ENCODE measurements at regions not wholly inside any gene's neighbourhood (a gene's known extent, or its start where the extent isn't known, plus 50 kb on each side); places are given as distances from the start of the nearest gene placed in this dataset.

GRCh38 chr7:50858528-50859245, 76.0 kb upstream of the GRB10 start (continued):
- TF ChIP-seq REST (IDR thresholded peaks at IDR 0.05): no peak
- no peak for TF ChIP-seq RAD21 (conservative IDR thresholded peaks at IDR 0.05 in 1 of 2, IDR thresholded peaks at IDR 0.05 in 1 of 2)
- no peak for TF ChIP-seq CBX8 (IDR thresholded peaks at IDR 0.05)
- no peak for TF ChIP-seq POLR2AphosphoS2 (conservative IDR thresholded peaks at IDR 0.05; ENCODE audit: low read length)
- TF ChIP-seq NR3C1 (IDR thresholded peaks at IDR 0.05): no peak
- TF ChIP-seq, protein P1, sequence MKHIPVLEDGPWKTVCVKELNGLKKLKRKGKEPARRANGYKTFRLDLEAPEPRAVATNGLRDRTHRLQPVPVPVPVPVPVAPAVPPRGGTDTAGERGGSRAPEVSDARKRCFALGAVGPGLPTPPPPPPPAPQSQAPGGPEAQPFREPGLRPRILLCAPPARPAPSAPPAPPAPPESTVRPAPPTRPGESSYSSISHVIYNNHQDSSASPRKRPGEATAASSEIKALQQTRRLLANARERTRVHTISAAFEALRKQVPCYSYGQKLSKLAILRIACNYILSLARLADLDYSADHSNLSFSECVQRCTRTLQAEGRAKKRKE (CRISPR knock-in tag; IDR thresholded peaks at IDR 0.05; ENCODE audit: low read depth): no peak
- no peak for TF ChIP-seq KDM5A (IDR thresholded peaks at IDR 0.05)

GRCh38 chr7:50857804-50858489, 75.3 kb upstream of the GRB10 start:
- Histone ChIP-seq H3K27ac (no peak overlapping the region), H3K9me3 (no peaks in the 10 kb centered on the region), H3K4me3 (no peak overlapping the region), H3K4me1 (no peaks in the 10 kb centered on the region), H3K4me2 (no peak overlapping the region)
- no peak for DNase-seq (ENCODE audit: low read depth in 1 of 2, low spot score in 1 of 2)
- CTCF ChIA-PET: interaction anchor here (0.8 kb wide), 2 partner anchors 15 to 283 kb away, joined by 3 to 5 read pairs; no protein-coding TSS in a partner anchor
- 67% methylated on average over 6 of the region's 6 CpGs for WGBS (ENCODE audit: missing lambda C conversion rate)
- no peak for FAIRE-seq
- no peak for TF ChIP-seq GATA3 (IDR thresholded peaks at IDR 0.05; ENCODE audit: borderline replicate concordance)
- no peak for TF ChIP-seq RNF2 (IDR thresholded peaks at IDR 0.05; ENCODE audit: borderline replicate concordance, low read depth)
- TF ChIP-seq SREBF2 (IDR thresholded peaks at IDR 0.05): no peak
- TF ChIP-seq, protein P2, sequence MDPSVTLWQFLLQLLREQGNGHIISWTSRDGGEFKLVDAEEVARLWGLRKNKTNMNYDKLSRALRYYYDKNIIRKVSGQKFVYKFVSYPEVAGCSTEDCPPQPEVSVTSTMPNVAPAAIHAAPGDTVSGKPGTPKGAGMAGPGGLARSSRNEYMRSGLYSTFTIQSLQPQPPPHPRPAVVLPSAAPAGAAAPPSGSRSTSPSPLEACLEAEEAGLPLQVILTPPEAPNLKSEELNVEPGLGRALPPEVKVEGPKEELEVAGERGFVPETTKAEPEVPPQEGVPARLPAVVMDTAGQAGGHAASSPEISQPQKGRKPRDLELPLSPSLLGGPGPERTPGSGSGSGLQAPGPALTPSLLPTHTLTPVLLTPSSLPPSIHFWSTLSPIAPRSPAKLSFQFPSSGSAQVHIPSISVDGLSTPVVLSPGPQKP (IDR thresholded peaks at IDR 0.05; ENCODE audit: low read depth, low read length): no peak
- TF ChIP-seq NFE2L2 (conservative IDR thresholded peaks at IDR 0.05; ENCODE audit: low read length): no peak
- no peak for TF ChIP-seq NPAS2 (CRISPR knock-in tag; IDR thresholded peaks at IDR 0.05; ENCODE audit: borderline replicate concordance)
- no peak for TF ChIP-seq EP300 (IDR thresholded peaks at IDR 0.05)
- no peak for TF ChIP-seq PHF8 (IDR thresholded peaks at IDR 0.05; ENCODE audit: borderline replicate concordance, low read depth)
- TF ChIP-seq, protein P3, sequence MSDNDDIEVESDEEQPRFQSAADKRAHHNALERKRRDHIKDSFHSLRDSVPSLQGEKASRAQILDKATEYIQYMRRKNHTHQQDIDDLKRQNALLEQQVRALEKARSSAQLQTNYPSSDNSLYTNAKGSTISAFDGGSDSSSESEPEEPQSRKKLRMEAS (IDR thresholded peaks at IDR 0.05): no peak
- TF ChIP-seq KDM5A (IDR thresholded peaks at IDR 0.05): no peak
- POLR2A ChIA-PET: no interaction called here
- no peak for ATAC-seq

GRCh38 chr7:50856806-50857205, 74.1 kb upstream of the GRB10 start:
- TF ChIP-seq FOSL2 (IDR thresholded peaks at IDR 0.05) (no peak), FOSL2 (CRISPR knock-in tag; IDR thresholded peaks at IDR 0.05) (no peak), HOXA7 (CRISPR knock-in tag; IDR thresholded peaks at IDR 0.05) (no peak), CHD2 (IDR thresholded peaks at IDR 0.05; ENCODE audit: low read length, partially characterized antibody) (no peak), ZC3H11A (IDR thresholded peaks at IDR 0.05) (no peak), TFCP2L1 (CRISPR knock-in tag; IDR thresholded peaks at IDR 0.05) (no peak), FOSB (CRISPR knock-in tag; IDR thresholded peaks at IDR 0.05) (no peak), BCL3 (IDR thresholded peaks at IDR 0.05) (no peak), RNF2 (IDR thresholded peaks at IDR 0.05; ENCODE audit: borderline replicate concordance, low read depth) (no peak), CEBPB (IDR thresholded peaks at IDR 0.05) (no peak)
- CTCF ChIA-PET: interaction anchor here (1.1 kb wide), 2 partner anchors 17 to 19 kb away, joined by 3 to 4 read pairs; no protein-coding TSS in a partner anchor

More at GRCh38 chr7:50856806-50857205, 74.1 kb upstream of the GRB10 start:
- H3K4me1 ChIP-seq: peaks cover 5% of the 10 kb centered on the region; the same call in 2 of the 3 replicates
- FAIRE-seq: no peak
- no peaks in the 10 kb centered on the region for H3K9me3 ChIP-seq
- no peak for DNase-seq (ENCODE audit: low read depth in 1 of 2, low spot score in 1 of 2)
- no peak overlapping the region for H3K4me3 ChIP-seq
- 64% methylated on average over 2 of the region's 5 CpGs for WGBS (ENCODE audit: missing lambda C conversion rate)
- H3K27ac ChIP-seq: no peak overlapping the region
- no peak for ATAC-seq
- POLR2A ChIA-PET: no interaction called here
- H3K4me2 ChIP-seq: no peak overlapping the region

All from A549 (cell line).